ENCODE measurements at regions not wholly inside any gene's neighbourhood (a gene's known extent, or its start where the extent isn't known, plus 50 kb on each side); places are given as distances from the start of the nearest gene placed in this dataset.

- H3K4me1 ChIP-seq, result no peaks in the 10 kb centered on the region
- no peak for TF ChIP-seq CTCF (IDR thresholded peaks at IDR 0.05)
- no peaks in the 10 kb centered on the region for H3K36me3 ChIP-seq
- intact Hi-C loops (cut with DNase I), result no loop called here
- no peak overlapping the region for H3K4me3 ChIP-seq
- H3K9me3 ChIP-seq, result no peaks in the 10 kb centered on the region
- DNase-seq (no peak), ATAC-seq (no peak)
- H3K27me3 ChIP-seq (ENCODE audit: low read depth), result no peaks in the 10 kb centered on the region
- H3K27ac ChIP-seq, result no peak overlapping the region
These were observed 1755.2 kb downstream of the C4orf33 start for GRCh38 chr4:130851107-130851506.

- no peaks in the 10 kb centered on the region for H3K4me1 ChIP-seq
- no peak overlapping the region for H3K4me3 ChIP-seq
- intact Hi-C loops (cut with DNase I), result no loop called here
- ATAC-seq (no peak), DNase-seq (no peak)
- no peak for TF ChIP-seq CTCF (IDR thresholded peaks at IDR 0.05)
- H3K27me3 ChIP-seq (ENCODE audit: low read depth), result no peaks in the 10 kb centered on the region
- H3K27ac ChIP-seq, result no peak overlapping the region
- no peaks in the 10 kb centered on the region for H3K9me3 ChIP-seq
- no peaks in the 10 kb centered on the region for H3K36me3 ChIP-seq
These were observed 1756.0 kb downstream of the C4orf33 start for GRCh38 chr4:130851932-130852331.

- Histone ChIP-seq H3K9me3 (no peaks in the 10 kb centered on the region), H3K36me3 (no peaks in the 10 kb centered on the region), H3K27ac (no peak overlapping the region), H3K27me3 (ENCODE audit: low read depth) (no peaks in the 10 kb centered on the region), H3K4me3 (no peak overlapping the region), H3K4me1 (no peaks in the 10 kb centered on the region)
- no peak for TF ChIP-seq CTCF (IDR thresholded peaks at IDR 0.05)
- DNase-seq (no peak), ATAC-seq (no peak)
- intact Hi-C loops (cut with DNase I), result no loop called here
These were observed 1759.6 kb downstream of the C4orf33 start for GRCh38 chr4:130855533-130855932.

- Histone ChIP-seq H3K4me1 (no peaks in the 10 kb centered on the region), H3K36me3 (no peaks in the 10 kb centered on the region), H3K27me3 (ENCODE audit: low read depth) (no peaks in the 10 kb centered on the region), H3K27ac (no peak overlapping the region), H3K9me3 (no peaks in the 10 kb centered on the region), H3K4me3 (no peak overlapping the region)
- DNase-seq (no peak), ATAC-seq (no peak)
- intact Hi-C loops (cut with DNase I), result no loop called here
- TF ChIP-seq CTCF (IDR thresholded peaks at IDR 0.05), result no peak
These were observed 1764.0 kb downstream of the C4orf33 start for GRCh38 chr4:130859991-130860390.

GRCh38 chr4:130896920-130897319 is 1801.0 kb downstream of the C4orf33 start:
- Histone ChIP-seq H3K4me3 (no peak overlapping the region), H3K9me3 (no peaks in the 10 kb centered on the region), H3K4me1 (no peaks in the 10 kb centered on the region), H3K36me3 (no peaks in the 10 kb centered on the region), H3K27ac (no peak overlapping the region), H3K27me3 (ENCODE audit: low read depth) (no peaks in the 10 kb centered on the region)
- intact Hi-C loops (cut with DNase I), result no loop called here
- ATAC-seq (no peak), DNase-seq (no peak)
- no peak for TF ChIP-seq CTCF (IDR thresholded peaks at IDR 0.05)

- Histone ChIP-seq H3K27me3 (ENCODE audit: low read depth) (no peaks in the 10 kb centered on the region), H3K27ac (no peak overlapping the region), H3K4me1 (no peaks in the 10 kb centered on the region), H3K9me3 (no peaks in the 10 kb centered on the region), H3K4me3 (no peak overlapping the region), H3K36me3 (no peaks in the 10 kb centered on the region)
- no peak for ATAC-seq
- TF ChIP-seq CTCF (IDR thresholded peaks at IDR 0.05), result no peak
- DNase-seq, result no peak
- intact Hi-C loops (cut with DNase I), result no loop called here
These were observed 1805.4 kb downstream of the C4orf33 start for GRCh38 chr4:130901321-130901720.

Measured in lower lobe of right lung (tissue), 2 donors.